ENCODE measurements at regions not wholly inside any gene's neighbourhood (a gene's known extent, or its start where the extent isn't known, plus 50 kb on each side); places are given as distances from the start of the nearest gene placed in this dataset.

GRCh38 chr5:110356677-110357076 is 369.8 kb downstream of the TMEM232 start:
- ATAC-seq (no peak), DNase-seq (no peak)
- Mint-ChIP-seq H3K9me3 (no peaks in the 10 kb centered on the region), H3K27me3 (no peaks in the 10 kb centered on the region), H3K36me3 (ENCODE audit: low read depth) (no peaks in the 10 kb centered on the region), H3K4me1 (no peaks in the 10 kb centered on the region), H3K4me3 (no peak overlapping the region), H3K27ac (no peak overlapping the region)

- Mint-ChIP-seq H3K4me1 (no peaks in the 10 kb centered on the region), H3K27ac (no peak overlapping the region), H3K4me3 (no peak overlapping the region), H3K36me3 (ENCODE audit: low read depth) (no peaks in the 10 kb centered on the region), H3K9me3 (no peaks in the 10 kb centered on the region), H3K27me3 (no peaks in the 10 kb centered on the region)
- ATAC-seq (no peak), DNase-seq (no peak)
These were observed 367.2 kb downstream of the TMEM232 start for GRCh38 chr5:110359221-110359620.

GRCh38 chr5:110361471-110361870 is 365.0 kb downstream of the TMEM232 start:
- Mint-ChIP-seq H3K4me1 (no peaks in the 10 kb centered on the region), H3K4me3 (no peak overlapping the region), H3K36me3 (ENCODE audit: low read depth) (no peaks in the 10 kb centered on the region), H3K9me3 (no peaks in the 10 kb centered on the region), H3K27ac (no peak overlapping the region), H3K27me3 (no peaks in the 10 kb centered on the region)
- DNase-seq (no peak), ATAC-seq (no peak)

GRCh38 chr5:110362261-110362660 is 364.2 kb downstream of the TMEM232 start:
- Mint-ChIP-seq H3K36me3 (ENCODE audit: low read depth) (no peaks in the 10 kb centered on the region), H3K27ac (no peak overlapping the region), H3K4me3 (no peak overlapping the region), H3K9me3 (no peaks in the 10 kb centered on the region), H3K4me1 (no peaks in the 10 kb centered on the region), H3K27me3 (no peaks in the 10 kb centered on the region)
- ATAC-seq, result no peak
- DNase-seq, result no peak

GRCh38 chr5:110366716-110367115 is 359.8 kb downstream of the TMEM232 start:
- Mint-ChIP-seq H3K36me3 (ENCODE audit: low read depth) (no peaks in the 10 kb centered on the region), H3K4me1 (peaks cover 6% of the 10 kb centered on the region), H3K4me3 (no peak overlapping the region), H3K27ac (no peak overlapping the region), H3K27me3 (no peaks in the 10 kb centered on the region), H3K9me3 (no peaks in the 10 kb centered on the region)
- no peak for ATAC-seq
- DNase-seq, result no peak

Measured in activated naive CD8-positive, alpha-beta T cell treated with anti-CD3 and anti-CD28 coated beads, Interleukin-2, amount 50 U/mL, for 24 hours (primary cell).